C4-2B (cell line): ENCODE measurements at regions not wholly inside any gene's neighbourhood (a gene's known extent, or its start where the extent isn't known, plus 50 kb on each side); places are given as distances from the start of the nearest gene placed in this dataset.

Source experiments
- H3K27ac ChIP-seq: fragments of 450-650 bp; 2 replicates; pipeline ENCODE4 v1.5.1; 2017
- ZFX ChIP-seq: fragments of 450-650 bp; IDR thresholded peaks from 2 replicates; pipeline ENCODE4 v1.6.1; 2017
- TF ChIP-seq, protein P1 (sequence below): fragments of 450-650 bp; conservative IDR thresholded peaks from 2 replicates; pipeline ENCODE4 v1.5.1; 2017; ENCODE audit warnings: mild to moderate bottlenecking

DNA sequence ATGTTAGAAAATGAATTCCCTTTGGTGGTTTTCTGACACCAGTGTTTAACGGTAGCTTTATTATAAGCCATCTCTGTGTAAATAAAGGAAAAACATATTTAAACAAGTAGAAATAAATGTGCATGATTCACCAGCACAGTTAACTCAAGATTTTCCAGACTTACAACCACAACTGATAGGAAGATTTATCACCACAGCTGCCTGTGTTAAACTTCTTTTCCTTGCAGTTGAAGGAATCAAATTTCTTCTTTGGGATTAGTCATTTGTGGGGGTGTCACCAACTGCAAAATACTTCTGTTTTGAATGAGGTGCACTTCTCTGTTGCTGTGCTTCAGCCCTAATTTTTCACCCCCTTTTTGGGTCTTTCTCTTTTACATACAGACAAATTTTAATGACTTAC lies 128.1 kb upstream of the STK26 start:
- TF ChIP-seq ZFX, result no peak
- TF ChIP-seq, protein P1, sequence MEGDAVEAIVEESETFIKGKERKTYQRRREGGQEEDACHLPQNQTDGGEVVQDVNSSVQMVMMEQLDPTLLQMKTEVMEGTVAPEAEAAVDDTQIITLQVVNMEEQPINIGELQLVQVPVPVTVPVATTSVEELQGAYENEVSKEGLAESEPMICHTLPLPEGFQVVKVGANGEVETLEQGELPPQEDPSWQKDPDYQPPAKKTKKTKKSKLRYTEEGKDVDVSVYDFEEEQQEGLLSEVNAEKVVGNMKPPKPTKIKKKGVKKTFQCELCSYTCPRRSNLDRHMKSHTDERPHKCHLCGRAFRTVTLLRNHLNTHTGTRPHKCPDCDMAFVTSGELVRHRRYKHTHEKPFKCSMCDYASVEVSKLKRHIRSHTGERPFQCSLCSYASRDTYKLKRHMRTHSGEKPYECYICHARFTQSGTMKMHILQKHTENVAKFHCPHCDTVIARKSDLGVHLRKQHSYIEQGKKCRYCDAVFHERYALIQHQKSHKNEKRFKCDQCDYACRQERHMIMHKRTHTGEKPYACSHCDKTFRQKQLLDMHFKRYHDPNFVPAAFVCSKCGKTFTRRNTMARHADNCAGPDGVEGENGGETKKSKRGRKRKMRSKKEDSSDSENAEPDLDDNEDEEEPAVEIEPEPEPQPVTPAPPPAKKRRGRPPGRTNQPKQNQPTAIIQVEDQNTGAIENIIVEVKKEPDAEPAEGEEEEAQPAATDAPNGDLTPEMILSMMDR, result no peak
- no peak overlapping the region for H3K27ac ChIP-seq

DNA sequence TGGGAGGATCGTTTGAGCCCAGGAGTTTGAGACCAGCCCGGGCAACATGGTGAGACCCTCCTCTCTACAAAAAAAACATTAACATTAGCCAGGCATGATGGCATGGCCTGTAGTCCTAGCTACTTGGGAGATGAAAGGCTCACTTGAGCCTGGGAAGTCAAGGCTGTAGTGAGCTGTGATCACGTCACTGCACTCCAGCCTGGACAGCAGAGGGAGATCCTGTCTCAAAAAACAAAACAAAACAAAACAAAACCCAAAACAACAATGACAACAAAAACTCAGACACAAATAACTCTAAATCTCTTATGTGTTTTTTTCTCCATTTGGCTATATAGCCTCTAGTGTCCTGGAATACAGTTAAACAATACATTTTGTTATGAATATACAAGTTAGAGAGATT lies 127.3 kb upstream of the STK26 start:
- H3K27ac ChIP-seq, result no peak overlapping the region
- no peak for TF ChIP-seq ZFX
- TF ChIP-seq, protein P1, result no peak; the same call in 1 of the 2 replicates

DNA sequence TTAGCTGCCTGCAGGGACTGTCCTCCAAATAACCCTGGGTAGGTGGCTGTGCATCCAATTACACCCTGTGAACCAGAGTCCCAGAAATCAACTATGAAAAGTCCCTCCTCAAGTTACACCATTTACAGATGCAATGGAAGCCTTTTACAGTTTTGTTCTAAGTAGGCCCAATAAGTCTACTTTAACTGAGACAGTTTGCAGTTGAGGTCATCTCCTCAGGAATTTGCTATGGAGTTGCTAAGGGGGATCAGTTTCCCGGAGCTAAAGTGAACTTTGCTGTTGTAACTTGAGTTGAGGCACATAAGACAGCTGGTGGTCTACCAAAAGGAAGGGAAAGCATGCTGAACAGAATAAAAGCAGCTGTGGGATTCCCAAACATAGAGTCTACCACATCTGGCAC lies 121.6 kb upstream of the STK26 start:
- H3K27ac ChIP-seq, result no peak overlapping the region
- TF ChIP-seq, protein P1, result no peak
- no peak for TF ChIP-seq ZFX

DNA sequence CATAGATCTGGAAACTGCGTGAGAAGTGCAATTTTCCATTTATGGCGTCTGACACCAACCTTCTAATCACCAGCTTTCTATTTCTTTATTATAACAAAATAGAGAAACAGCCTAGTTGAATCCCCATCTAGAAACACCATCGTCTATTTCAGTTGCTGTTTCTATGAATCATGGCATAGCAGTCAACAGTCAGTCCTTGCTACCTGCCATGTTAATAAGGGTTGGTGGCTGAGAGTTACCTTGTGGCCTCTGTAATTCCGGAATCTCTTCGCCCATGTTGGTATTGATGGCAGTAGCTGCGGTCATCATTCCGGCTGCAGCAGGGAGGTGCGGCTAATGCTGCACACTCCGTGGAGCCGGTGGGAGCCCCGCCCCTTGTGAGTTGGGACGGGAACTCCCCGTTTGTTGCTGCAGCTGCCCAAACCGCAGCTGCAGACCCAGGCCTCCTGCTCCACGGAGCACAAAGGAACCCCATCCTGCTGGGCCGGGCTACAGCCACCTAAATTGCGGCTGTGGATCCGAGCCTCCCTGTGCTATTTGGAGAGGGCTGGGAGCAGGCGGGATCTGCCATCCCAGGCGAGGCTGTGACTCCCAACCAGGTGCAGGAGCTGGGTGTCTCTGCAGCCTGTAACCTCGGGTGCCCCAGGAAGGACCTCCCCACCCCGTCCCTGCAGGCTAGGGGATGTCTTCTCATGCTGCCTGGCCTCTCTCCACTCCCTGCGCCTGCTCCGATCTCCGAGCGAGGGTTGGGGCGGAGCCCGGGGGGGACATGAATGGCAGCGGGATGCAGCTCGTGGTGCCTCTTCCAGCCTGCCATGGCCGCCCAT lies 115.4 kb upstream of the STK26 start:
- no peak for TF ChIP-seq ZFX
- TF ChIP-seq, protein P1, result no peak
- H3K27ac ChIP-seq, result no peak overlapping the region

DNA sequence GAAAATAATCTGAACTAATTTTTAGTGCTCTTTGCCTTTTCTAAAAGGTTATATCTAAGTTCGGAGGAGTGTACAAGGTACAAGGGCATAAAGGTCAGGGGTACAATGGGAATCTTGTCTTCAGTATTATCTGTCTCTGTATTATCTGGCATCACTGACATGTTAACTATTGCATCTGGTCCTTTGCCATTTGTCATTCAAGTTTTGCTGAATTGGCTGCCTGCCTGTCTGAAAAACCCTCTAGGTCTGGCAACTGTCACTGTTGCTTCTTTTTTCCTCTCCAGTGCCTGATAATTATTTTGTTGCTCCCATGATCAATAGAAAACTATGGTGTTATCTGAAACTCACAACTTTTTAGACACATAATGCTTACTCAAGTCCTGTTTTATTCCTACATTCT lies 112.5 kb upstream of the STK26 start:
- TF ChIP-seq, protein P1, result no peak
- TF ChIP-seq ZFX, result no peak
- H3K27ac ChIP-seq, result no peak overlapping the region

DNA sequence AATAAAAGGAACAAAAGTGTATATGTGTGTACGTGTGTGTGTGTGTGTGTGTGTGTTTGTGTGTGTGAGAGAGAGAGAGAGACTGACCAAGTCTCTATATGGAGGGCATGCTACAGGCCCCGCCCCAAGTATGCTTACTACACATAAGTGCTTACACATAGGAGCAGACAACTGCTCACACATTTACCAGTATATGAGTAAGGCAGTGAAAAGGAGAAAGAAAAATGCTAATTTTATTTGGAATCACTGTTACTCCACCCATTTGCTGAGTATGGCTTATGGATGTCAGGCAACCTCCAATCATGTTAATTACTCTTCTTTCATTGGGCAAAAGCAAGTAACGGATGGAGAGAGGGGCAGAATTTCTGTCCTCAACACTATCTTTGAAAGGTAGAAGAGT lies 107.6 kb upstream of the STK26 start:
- TF ChIP-seq, protein P1, result no peak
- TF ChIP-seq ZFX, result no peak
- no peak overlapping the region for H3K27ac ChIP-seq

DNA sequence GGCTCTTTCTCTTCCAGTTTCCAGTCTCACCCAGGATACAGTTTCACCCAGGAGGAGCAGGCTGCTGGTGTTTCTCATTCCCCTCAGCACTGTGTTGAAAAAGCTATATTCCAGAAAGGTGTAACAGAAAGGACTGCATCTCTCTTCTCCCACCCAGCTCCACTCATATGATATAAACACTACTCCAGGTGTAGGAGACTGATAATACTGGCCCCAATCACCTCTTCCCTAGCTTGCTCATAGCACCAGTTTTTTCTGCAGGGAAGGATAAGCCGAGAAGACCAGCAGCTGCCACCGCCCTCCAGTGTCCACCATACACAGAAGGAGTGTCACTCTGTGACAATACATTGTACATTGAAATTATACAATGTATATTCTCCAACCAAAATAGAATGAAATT lies 105.5 kb upstream of the STK26 start:
- no peak overlapping the region for H3K27ac ChIP-seq
- no peak for TF ChIP-seq ZFX
- TF ChIP-seq, protein P1, result no peak
